ENCODE measurements at regions not wholly inside any gene's neighbourhood (a gene's known extent, or its start where the extent isn't known, plus 50 kb on each side); places are given as distances from the start of the nearest gene placed in this dataset.
A peak's percentile ranks its signal among the peaks of the same experiment; 100 is the strongest.

GRCh38 chr13:70386919-70387318 is 278.7 kb upstream of the KLHL1 start:
- Histone ChIP-seq H3K4ac (ENCODE audit: low read depth in 1 of 2, low read length in 2 of 2) (no peak overlapping the region), H3K27ac (ENCODE audit: low read length, poor library complexity, severe bottlenecking) (no peak overlapping the region), H3K4me2 (ENCODE audit: low read length, poor library complexity, severe bottlenecking) (no peak overlapping the region), H2BK120ac (ENCODE audit: low read depth, low read length) (no peak overlapping the region), H2BK12ac (ENCODE audit: low read length in 2 of 2) (no peak overlapping the region), H2BK15ac (ENCODE audit: low read depth, poor library complexity, severe bottlenecking) (no peak overlapping the region), H3K9me3 (ENCODE audit: control insufficient read depth, low read length) (no peaks in the 10 kb centered on the region), H3K9ac (ENCODE audit: low read length) (no peak overlapping the region), H3K18ac (ENCODE audit: low read depth in 1 of 2, low read length in 2 of 2) (no peak overlapping the region), H4K8ac (ENCODE audit: low read length) (no peak overlapping the region), H2AFZ (ENCODE audit: low read depth, low read length) (no peak overlapping the region), H3K4me3 (ENCODE audit: insufficient read depth in 1 of 2, low read depth in 1 of 2, low read length in 2 of 2) (no peak overlapping the region), H3K36me3 (ENCODE audit: control insufficient read depth in 1 of 2, insufficient read depth in 2 of 2, low read depth in 1 of 2, low read length in 2 of 2) (no peaks in the 10 kb centered on the region), H2BK5ac (ENCODE audit: low read depth, low read length, poor library complexity, severe bottlenecking) (no peak overlapping the region), H3K14ac (ENCODE audit: low read length in 2 of 2) (peak overlapping the region in 1 of 2 experiments; percentile 45), H3K79me1 (replicated peaks; ENCODE audit: low read length, poor library complexity, severe bottlenecking) (no peaks in the 10 kb centered on the region), H3K4me1 (ENCODE audit: control insufficient read depth, insufficient read depth, low read depth, low read length) (no peaks in the 10 kb centered on the region), H2AK5ac (ENCODE audit: low read length, severe bottlenecking) (no peak overlapping the region), H4K91ac (ENCODE audit: low read length) (no peak overlapping the region), H3K23ac (ENCODE audit: low read length in 2 of 2) (no peak overlapping the region), H3K27me3 (ENCODE audit: control insufficient read depth in 1 of 2, insufficient read depth in 1 of 2, low read length in 2 of 2) (no peaks in the 10 kb centered on the region)
- WGBS: 100% methylated on average over 3 of the region's 6 CpGs
- no peak for DNase-seq

GRCh38 chr13:70385852-70386251 is 277.6 kb upstream of the KLHL1 start:
- H3K23ac ChIP-seq (ENCODE audit: low read length in 2 of 2): no peak overlapping the region
- no peaks in the 10 kb centered on the region for H3K9me3 ChIP-seq (ENCODE audit: control insufficient read depth, low read length)
- no peak for DNase-seq
- no peak overlapping the region for H2BK12ac ChIP-seq (ENCODE audit: low read length in 2 of 2)
- peak overlapping the region; percentile 68 for H4K91ac ChIP-seq (ENCODE audit: low read length)
- H2BK15ac ChIP-seq (ENCODE audit: low read depth, poor library complexity, severe bottlenecking): no peak overlapping the region
- H2AK5ac ChIP-seq (ENCODE audit: low read length, severe bottlenecking): no peak overlapping the region
- no peak overlapping the region for H3K4me2 ChIP-seq (ENCODE audit: low read length, poor library complexity, severe bottlenecking)
- no peak overlapping the region for H3K18ac ChIP-seq (ENCODE audit: low read depth in 1 of 2, low read length in 2 of 2)
- H3K79me1 ChIP-seq (replicated peaks; ENCODE audit: low read length, poor library complexity, severe bottlenecking): no peaks in the 10 kb centered on the region
- no peak overlapping the region for H2AFZ ChIP-seq (ENCODE audit: low read depth, low read length)
- H3K9ac ChIP-seq (ENCODE audit: low read length): no peak overlapping the region
- no peaks in the 10 kb centered on the region for H3K36me3 ChIP-seq (ENCODE audit: control insufficient read depth in 1 of 2, insufficient read depth in 2 of 2, low read depth in 1 of 2, low read length in 2 of 2)
- no peak overlapping the region for H2BK120ac ChIP-seq (ENCODE audit: low read depth, low read length)
- WGBS: 89% methylated on average over 4 of the region's 4 CpGs
- no peak overlapping the region for H2BK5ac ChIP-seq (ENCODE audit: low read depth, low read length, poor library complexity, severe bottlenecking)
- no peak overlapping the region for H3K4ac ChIP-seq (ENCODE audit: low read depth in 1 of 2, low read length in 2 of 2)
- no peak overlapping the region for H3K4me3 ChIP-seq (ENCODE audit: insufficient read depth in 1 of 2, low read depth in 1 of 2, low read length in 2 of 2)
- no peaks in the 10 kb centered on the region for H3K4me1 ChIP-seq (ENCODE audit: control insufficient read depth, insufficient read depth, low read depth, low read length)
- no peak overlapping the region for H4K8ac ChIP-seq (ENCODE audit: low read length)
- no peak overlapping the region for H3K27ac ChIP-seq (ENCODE audit: low read length, poor library complexity, severe bottlenecking)
- H3K27me3 ChIP-seq (ENCODE audit: control insufficient read depth in 1 of 2, insufficient read depth in 1 of 2, low read length in 2 of 2): no peaks in the 10 kb centered on the region
- peak overlapping the region in 1 of 2 experiments; percentile 0 for H3K14ac ChIP-seq (ENCODE audit: low read length in 2 of 2)

GRCh38 chr13:70384156-70384555 is 275.9 kb upstream of the KLHL1 start:
- Histone ChIP-seq H3K9ac (ENCODE audit: low read length) (no peak overlapping the region), H2BK5ac (ENCODE audit: low read depth, low read length, poor library complexity, severe bottlenecking) (no peak overlapping the region), H3K36me3 (ENCODE audit: control insufficient read depth in 1 of 2, insufficient read depth in 2 of 2, low read depth in 1 of 2, low read length in 2 of 2) (no peaks in the 10 kb centered on the region), H3K4me2 (ENCODE audit: low read length, poor library complexity, severe bottlenecking) (no peak overlapping the region), H2BK12ac (ENCODE audit: low read length in 2 of 2) (no peak overlapping the region), H3K27ac (ENCODE audit: low read length, poor library complexity, severe bottlenecking) (no peak overlapping the region), H3K9me3 (ENCODE audit: control insufficient read depth, low read length) (no peaks in the 10 kb centered on the region), H4K8ac (ENCODE audit: low read length) (no peak overlapping the region), H3K27me3 (ENCODE audit: control insufficient read depth in 1 of 2, insufficient read depth in 1 of 2, low read length in 2 of 2) (no peaks in the 10 kb centered on the region), H3K18ac (ENCODE audit: low read depth in 1 of 2, low read length in 2 of 2) (no peak overlapping the region), H3K4ac (ENCODE audit: low read depth in 1 of 2, low read length in 2 of 2) (no peak overlapping the region), H3K4me3 (ENCODE audit: insufficient read depth in 1 of 2, low read depth in 1 of 2, low read length in 2 of 2) (no peak overlapping the region), H3K79me1 (replicated peaks; ENCODE audit: low read length, poor library complexity, severe bottlenecking) (no peaks in the 10 kb centered on the region), H3K14ac (ENCODE audit: low read length in 2 of 2) (no peak overlapping the region), H3K23ac (ENCODE audit: low read length in 2 of 2) (no peak overlapping the region), H2BK15ac (ENCODE audit: low read depth, poor library complexity, severe bottlenecking) (no peak overlapping the region), H4K91ac (ENCODE audit: low read length) (no peak overlapping the region), H3K4me1 (ENCODE audit: control insufficient read depth, insufficient read depth, low read depth, low read length) (no peaks in the 10 kb centered on the region), H2AFZ (ENCODE audit: low read depth, low read length) (no peak overlapping the region), H2BK120ac (ENCODE audit: low read depth, low read length) (no peak overlapping the region), H2AK5ac (ENCODE audit: low read length, severe bottlenecking) (no peak overlapping the region)
- WGBS: 100% methylated on average over 3 of the region's 3 CpGs
- DNase-seq: no peak

- Histone ChIP-seq H3K23ac (ENCODE audit: low read length in 2 of 2) (no peak overlapping the region), H4K91ac (ENCODE audit: low read length) (no peak overlapping the region), H2AK5ac (ENCODE audit: low read length, severe bottlenecking) (no peak overlapping the region), H4K8ac (ENCODE audit: low read length) (no peak overlapping the region), H2BK5ac (ENCODE audit: low read depth, low read length, poor library complexity, severe bottlenecking) (no peak overlapping the region), H3K14ac (ENCODE audit: low read length in 2 of 2) (no peak overlapping the region), H2BK15ac (ENCODE audit: low read depth, poor library complexity, severe bottlenecking) (no peak overlapping the region), H3K79me1 (replicated peaks; ENCODE audit: low read length, poor library complexity, severe bottlenecking) (no peaks in the 10 kb centered on the region), H3K36me3 (ENCODE audit: control insufficient read depth in 1 of 2, insufficient read depth in 2 of 2, low read depth in 1 of 2, low read length in 2 of 2) (no peaks in the 10 kb centered on the region), H3K4me2 (ENCODE audit: low read length, poor library complexity, severe bottlenecking) (no peak overlapping the region), H3K18ac (ENCODE audit: low read depth in 1 of 2, low read length in 2 of 2) (no peak overlapping the region), H2AFZ (ENCODE audit: low read depth, low read length) (no peak overlapping the region), H2BK120ac (ENCODE audit: low read depth, low read length) (no peak overlapping the region), H3K4me1 (ENCODE audit: control insufficient read depth, insufficient read depth, low read depth, low read length) (no peaks in the 10 kb centered on the region), H3K4me3 (ENCODE audit: insufficient read depth in 1 of 2, low read depth in 1 of 2, low read length in 2 of 2) (no peak overlapping the region), H3K9ac (ENCODE audit: low read length) (no peak overlapping the region), H3K27ac (ENCODE audit: low read length, poor library complexity, severe bottlenecking) (no peak overlapping the region), H3K4ac (ENCODE audit: low read depth in 1 of 2, low read length in 2 of 2) (no peak overlapping the region), H3K9me3 (ENCODE audit: control insufficient read depth, low read length) (no peaks in the 10 kb centered on the region), H2BK12ac (ENCODE audit: low read length in 2 of 2) (no peak overlapping the region), H3K27me3 (ENCODE audit: control insufficient read depth in 1 of 2, insufficient read depth in 1 of 2, low read length in 2 of 2) (no peaks in the 10 kb centered on the region)
- WGBS: no CpG with 5 or more reads among the region's 2 CpGs
- no peak for DNase-seq
These were observed 272.6 kb upstream of the KLHL1 start for GRCh38 chr13:70380809-70381208.
